HG02885 (cell line): ENCODE measurements at regions not wholly inside any gene's neighbourhood (a gene's known extent, or its start where the extent isn't known, plus 50 kb on each side); places are given as distances from the start of the nearest gene placed in this dataset.
A peak's percentile ranks its signal among the peaks of the same experiment; 100 is the strongest.
"Not testable (repeated sequence)": the region's sequence is repeated elsewhere in the genome, so short reads cannot be mapped to it uniquely, and the experiment has no call there.

Source experiments
- ATAC-seq: cut with Tn5 transposase; IDR thresholded peaks from one replicate; pipeline ENCODE4 v1.9.1; 2021; ENCODE audit warnings: mild to moderate bottlenecking; ENCODE audit not compliant: unreplicated experiment, poor library complexity

- ATAC-seq = not testable (repeated sequence)
These were observed 1471.5 kb downstream of the FOXD4L5 start for GRCh38 chr9:63813391-63814021.

- ATAC-seq = peak; percentile 76
These were observed 1472.2 kb downstream of the FOXD4L5 start for GRCh38 chr9:63812822-63813221.

- ATAC-seq = not testable (repeated sequence)
These were observed 1480.8 kb downstream of the FOXD4L5 start for GRCh38 chr9:63804205-63804604.

- not testable (repeated sequence) for ATAC-seq
These were observed 1490.8 kb downstream of the FOXD4L5 start for GRCh38 chr9:63794081-63794685.

- ATAC-seq = not testable (repeated sequence)
These were observed 1497.6 kb downstream of the FOXD4L5 start for GRCh38 chr9:63787454-63787853.

- not testable (repeated sequence) for ATAC-seq
These were observed 1500.0 kb downstream of the FOXD4L5 start for GRCh38 chr9:63785059-63785458.

- not testable (repeated sequence) for ATAC-seq
These were observed 1500.6 kb downstream of the FOXD4L5 start for GRCh38 chr9:63784421-63784820.

- ATAC-seq = peak; percentile 34
These were observed 1503.1 kb downstream of the FOXD4L5 start for GRCh38 chr9:63781817-63782439.

- peak; percentile 94 for ATAC-seq
These were observed 1503.6 kb downstream of the FOXD4L5 start for GRCh38 chr9:63781390-63781789.

- not testable (repeated sequence) for ATAC-seq
These were observed 1508.8 kb downstream of the FOXD4L5 start for GRCh38 chr9:63776220-63776619.

- not testable (repeated sequence) for ATAC-seq
These were observed 1510.0 kb downstream of the FOXD4L5 start for GRCh38 chr9:63775092-63775426.

- not testable (repeated sequence) for ATAC-seq
These were observed 1510.5 kb downstream of the FOXD4L5 start for GRCh38 chr9:63774369-63775091.

GRCh38 chr9:63762230-63762629 is 1522.8 kb downstream of the FOXD4L5 start:
- not testable (repeated sequence) for ATAC-seq

GRCh38 chr9:63729021-63729420 is 1556.0 kb downstream of the FOXD4L5 start:
- not testable (repeated sequence) for ATAC-seq

GRCh38 chr9:63728287-63728686 is 1556.7 kb downstream of the FOXD4L5 start:
- ATAC-seq = no peak

- ATAC-seq = not testable (repeated sequence)
These were observed 1576.7 kb downstream of the FOXD4L5 start for GRCh38 chr9:63708285-63708684.

GRCh38 chr9:63704456-63704855 is 1580.6 kb downstream of the FOXD4L5 start:
- ATAC-seq = not testable (repeated sequence)

- not testable (repeated sequence) for ATAC-seq
These were observed 1581.3 kb downstream of the FOXD4L5 start for GRCh38 chr9:63703670-63704069.

- ATAC-seq = not testable (repeated sequence)
These were observed 1581.8 kb downstream of the FOXD4L5 start for GRCh38 chr9:63703138-63703665.
